Retinal pigment epithelial cell (primary cell): ENCODE measurements at regions not wholly inside any gene's neighbourhood (a gene's known extent, or its start where the extent isn't known, plus 50 kb on each side); places are given as distances from the start of the nearest gene placed in this dataset.

ENCODE experiments used
- DNase-seq: peaks from one replicate; pipeline ENCODE4 v3.0.0-alpha.2; 2010; ENCODE audit warnings: low read depth
- H3K4me3 ChIP-seq: 2 replicates; pipeline ENCODE4 v1.5.1; 2011; ENCODE audit warnings: mild to moderate bottlenecking, low read length, control low read depth, moderate library complexity
- TF ChIP-seq, protein P1 (sequence below): conservative IDR thresholded peaks from 2 replicates; pipeline ENCODE4 v1.5.1; 2011; ENCODE audit warnings: low read depth, low read length, control low read depth, inconsistent platforms

DNA sequence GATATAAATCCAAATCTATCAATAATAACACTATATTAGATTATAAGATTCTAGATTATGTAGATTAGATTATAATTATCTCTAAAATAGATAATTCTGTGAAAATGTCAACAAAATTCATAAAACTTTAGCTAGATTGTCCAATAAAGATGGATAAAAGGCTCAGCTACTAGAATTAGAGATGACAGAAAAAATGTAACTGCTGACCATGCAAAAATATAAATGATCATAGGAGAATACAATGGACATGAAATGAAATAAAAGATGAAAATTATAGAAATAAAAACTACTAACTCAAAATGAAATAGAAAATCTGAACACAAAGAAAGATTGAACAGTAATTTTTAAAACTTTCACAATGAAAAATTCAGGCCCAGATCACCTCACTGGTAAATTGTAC lies 1332.1 kb upstream of the CELF2 start:
- TF ChIP-seq, protein P1, sequence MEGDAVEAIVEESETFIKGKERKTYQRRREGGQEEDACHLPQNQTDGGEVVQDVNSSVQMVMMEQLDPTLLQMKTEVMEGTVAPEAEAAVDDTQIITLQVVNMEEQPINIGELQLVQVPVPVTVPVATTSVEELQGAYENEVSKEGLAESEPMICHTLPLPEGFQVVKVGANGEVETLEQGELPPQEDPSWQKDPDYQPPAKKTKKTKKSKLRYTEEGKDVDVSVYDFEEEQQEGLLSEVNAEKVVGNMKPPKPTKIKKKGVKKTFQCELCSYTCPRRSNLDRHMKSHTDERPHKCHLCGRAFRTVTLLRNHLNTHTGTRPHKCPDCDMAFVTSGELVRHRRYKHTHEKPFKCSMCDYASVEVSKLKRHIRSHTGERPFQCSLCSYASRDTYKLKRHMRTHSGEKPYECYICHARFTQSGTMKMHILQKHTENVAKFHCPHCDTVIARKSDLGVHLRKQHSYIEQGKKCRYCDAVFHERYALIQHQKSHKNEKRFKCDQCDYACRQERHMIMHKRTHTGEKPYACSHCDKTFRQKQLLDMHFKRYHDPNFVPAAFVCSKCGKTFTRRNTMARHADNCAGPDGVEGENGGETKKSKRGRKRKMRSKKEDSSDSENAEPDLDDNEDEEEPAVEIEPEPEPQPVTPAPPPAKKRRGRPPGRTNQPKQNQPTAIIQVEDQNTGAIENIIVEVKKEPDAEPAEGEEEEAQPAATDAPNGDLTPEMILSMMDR = no peak
- no peak for DNase-seq
- H3K4me3 ChIP-seq = no peak overlapping the region

DNA sequence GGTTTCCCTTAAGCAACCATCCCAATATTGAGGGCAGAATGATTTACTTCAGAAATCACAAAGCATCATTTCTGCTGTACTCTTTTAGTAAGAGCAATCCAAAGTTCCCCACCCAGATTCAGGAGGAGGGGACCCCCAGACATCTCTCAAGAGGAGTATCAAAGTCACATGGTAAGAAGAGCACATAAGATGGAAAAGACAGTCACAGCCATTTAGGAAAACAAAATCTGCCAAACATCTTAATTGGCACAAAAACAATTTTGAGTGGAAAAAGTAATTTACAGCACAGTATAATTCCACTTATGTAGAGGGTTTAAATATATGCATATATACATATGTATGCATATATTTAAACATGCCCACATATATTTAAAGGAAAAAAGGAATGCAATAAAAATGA lies 1329.0 kb upstream of the CELF2 start:
- no peak for DNase-seq
- H3K4me3 ChIP-seq = no peak overlapping the region
- TF ChIP-seq, protein P1 = no peak

DNA sequence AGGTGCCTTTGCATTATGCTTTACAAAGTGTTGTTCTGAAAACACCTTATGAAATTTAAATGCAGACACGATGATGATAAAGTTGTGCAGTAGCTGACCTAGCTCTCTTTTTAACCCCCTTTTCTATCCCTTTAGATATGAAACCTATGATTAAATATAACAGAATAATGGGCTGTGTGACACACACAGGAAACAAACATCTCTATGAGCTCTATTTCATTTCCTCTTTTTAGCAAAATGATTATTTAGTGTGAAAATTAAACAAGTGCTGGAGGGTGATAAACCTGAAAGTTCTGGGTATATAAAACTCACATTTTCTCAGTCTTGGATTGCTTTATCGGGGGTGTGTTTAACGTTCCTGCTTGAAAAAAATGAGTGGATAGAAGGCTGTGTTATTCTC lies 1310.5 kb upstream of the CELF2 start:
- TF ChIP-seq, protein P1 = no peak
- DNase-seq = no peak
- no peak overlapping the region for H3K4me3 ChIP-seq

DNA sequence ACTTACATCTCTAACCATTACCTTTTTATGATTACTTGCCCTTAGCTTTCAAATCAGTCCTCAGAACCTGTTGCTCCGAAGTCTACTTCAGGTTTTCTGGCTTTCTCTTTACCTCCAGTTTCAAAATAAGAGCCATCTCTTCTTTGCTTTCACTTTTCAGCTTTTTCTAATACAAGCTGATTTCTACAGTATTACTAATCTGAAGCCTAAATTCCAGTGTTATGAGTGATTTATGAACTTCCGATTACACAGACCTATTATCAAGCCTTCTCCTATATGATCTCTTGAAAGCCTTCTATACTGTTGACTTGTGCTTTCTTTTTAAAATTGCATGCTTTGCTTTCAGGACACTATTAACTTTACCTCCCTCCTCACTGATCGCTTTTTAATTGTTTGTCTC lies 1307.8 kb upstream of the CELF2 start:
- TF ChIP-seq, protein P1 = no peak
- H3K4me3 ChIP-seq = no peak overlapping the region
- DNase-seq = no peak

DNA sequence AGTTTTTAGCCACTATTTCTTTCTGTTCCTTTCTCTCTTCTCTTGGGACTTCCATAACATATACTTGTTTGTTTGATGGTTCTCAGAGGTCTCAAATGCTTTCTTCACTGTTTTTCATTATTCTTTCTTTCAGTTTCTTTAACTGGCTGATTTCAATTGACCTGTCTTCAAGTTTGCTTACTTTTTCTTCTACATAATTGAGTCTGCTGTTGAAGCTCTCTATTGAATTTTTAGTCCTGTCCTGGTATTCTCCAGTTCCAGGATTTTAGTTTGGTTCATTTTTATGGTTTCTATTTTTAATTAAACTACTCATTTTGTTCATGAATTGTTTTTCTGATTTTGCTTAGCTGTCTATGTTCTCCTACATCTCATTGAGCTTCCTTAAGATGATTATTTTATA lies 1305.3 kb upstream of the CELF2 start:
- TF ChIP-seq, protein P1 = no peak
- no peak for DNase-seq
- no peak overlapping the region for H3K4me3 ChIP-seq

DNA sequence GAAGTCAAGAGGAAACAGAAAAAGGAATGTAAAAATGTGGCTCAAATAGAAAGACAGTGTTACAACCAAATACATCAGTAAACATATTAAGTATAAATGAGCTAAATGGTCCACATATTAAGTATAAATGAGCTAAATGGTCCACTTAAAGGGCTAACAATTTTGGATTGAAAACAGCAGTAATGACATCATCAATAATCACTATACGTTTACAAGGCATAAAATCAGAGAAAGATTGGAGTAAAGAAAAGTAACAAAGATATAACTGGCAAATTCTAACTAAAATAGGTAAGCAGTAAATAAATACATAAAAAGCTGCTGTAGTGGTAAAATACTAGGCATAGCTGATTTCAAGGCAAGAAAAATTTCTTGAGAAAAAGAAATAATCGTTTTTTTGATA lies 1298.4 kb upstream of the CELF2 start:
- TF ChIP-seq, protein P1 = no peak
- DNase-seq = no peak
- no peak overlapping the region for H3K4me3 ChIP-seq

DNA sequence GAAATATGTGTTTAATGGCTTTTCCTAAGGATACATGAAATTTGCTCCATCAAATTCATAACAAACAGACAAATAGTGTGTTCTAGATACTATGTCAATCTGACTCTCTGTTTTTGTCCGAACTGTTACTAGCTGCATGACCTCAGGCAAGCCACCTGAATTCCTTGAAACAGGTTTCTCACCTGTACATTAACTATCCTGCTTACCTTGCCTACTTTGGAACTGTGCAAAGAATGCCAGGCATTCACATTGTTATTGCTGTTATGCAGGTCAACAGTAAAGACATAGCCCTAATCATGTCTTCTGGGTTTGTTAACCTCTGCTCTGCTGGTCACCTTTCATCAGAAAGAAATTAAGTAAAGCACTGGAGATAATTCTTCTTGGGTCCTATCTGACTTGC lies 1283.9 kb upstream of the CELF2 start:
- DNase-seq = no peak
- H3K4me3 ChIP-seq = no peak overlapping the region
- TF ChIP-seq, protein P1 = no peak
